GM18520 (cell line): ENCODE measurements at regions not wholly inside any gene's neighbourhood (a gene's known extent, or its start where the extent isn't known, plus 50 kb on each side); places are given as distances from the start of the nearest gene placed in this dataset.
A peak's percentile ranks its signal among the peaks of the same experiment; 100 is the strongest.

Experiments
- ATAC-seq: cut with Tn5 transposase; IDR thresholded peaks from one replicate; pipeline ENCODE4 v1.9.1; 2021; ENCODE audit not compliant: unreplicated experiment

DNA sequence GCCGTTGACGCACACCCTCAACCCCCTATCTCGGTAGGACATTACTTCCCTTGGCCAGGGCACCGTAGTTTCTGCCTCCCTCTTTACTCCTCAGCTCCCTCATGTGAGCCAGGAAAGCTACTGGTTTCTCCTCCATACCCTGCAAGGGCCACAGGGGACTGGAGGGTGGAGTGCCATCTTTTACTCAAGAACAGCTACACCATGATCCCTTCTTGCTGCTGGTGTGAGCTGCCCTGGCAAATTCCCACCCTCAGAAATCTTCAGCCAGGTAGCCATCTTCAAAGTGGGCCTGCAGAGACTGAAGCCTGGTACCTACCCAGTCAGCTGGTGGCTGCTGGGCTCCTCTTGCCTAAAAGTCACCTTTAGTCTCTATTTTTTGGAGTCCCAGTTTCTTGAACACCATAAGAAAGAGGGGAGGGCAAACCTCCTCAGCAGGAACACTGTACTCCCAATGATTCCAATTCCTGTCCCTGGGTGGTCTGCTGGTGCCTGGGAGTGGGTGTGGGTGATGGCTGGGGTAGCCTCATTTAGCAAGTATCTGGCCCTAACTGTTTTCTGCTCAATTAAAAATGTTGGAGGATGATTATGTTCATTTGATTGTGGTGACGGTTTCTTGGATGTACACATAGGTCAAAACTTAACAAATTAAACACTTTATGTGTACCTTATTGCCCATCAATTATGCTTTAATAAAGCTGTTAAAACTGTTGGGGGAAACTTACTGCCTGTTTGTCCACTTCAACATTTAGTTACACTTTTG is 105.0 kb upstream of the NPY start:
- ATAC-seq: no peak

DNA sequence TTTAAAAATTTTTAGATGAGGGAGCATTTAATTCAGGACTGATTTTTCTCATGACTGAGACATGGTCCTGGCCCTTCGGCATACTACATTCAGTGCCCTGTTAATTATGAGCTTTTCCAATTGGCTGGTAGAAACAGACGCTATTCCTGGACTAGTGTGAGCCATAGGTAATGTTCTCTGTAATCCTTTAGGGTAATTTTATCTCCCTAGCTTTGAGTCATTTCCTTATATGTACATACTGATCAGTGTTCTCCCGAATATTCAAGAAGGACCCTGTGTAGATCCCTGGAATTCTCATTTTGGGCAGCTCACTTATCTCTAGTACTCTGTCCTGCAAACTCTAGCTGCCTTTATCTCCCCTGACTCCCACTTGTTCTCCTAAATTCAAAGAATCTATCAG is 92.6 kb upstream of the NPY start:
- ATAC-seq: no peak

DNA sequence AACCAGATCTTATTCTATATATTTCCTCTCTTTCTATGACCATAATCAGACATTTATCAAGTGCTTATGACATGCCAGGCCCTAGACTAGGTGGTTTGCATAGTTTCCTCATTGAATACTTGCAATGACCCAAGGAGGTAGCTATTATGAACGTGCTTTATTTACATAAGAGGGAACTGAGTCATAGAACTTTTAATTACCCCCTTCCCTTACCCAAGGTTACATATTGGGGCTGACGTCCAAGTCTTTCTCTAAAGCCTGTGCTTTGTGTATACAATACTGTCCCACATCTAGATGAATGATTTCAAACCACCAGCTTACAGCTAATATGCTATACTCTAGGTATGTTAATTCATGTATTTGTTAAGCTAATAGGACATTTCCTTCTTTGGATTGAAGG is 91.9 kb upstream of the NPY start:
- ATAC-seq: no peak

DNA sequence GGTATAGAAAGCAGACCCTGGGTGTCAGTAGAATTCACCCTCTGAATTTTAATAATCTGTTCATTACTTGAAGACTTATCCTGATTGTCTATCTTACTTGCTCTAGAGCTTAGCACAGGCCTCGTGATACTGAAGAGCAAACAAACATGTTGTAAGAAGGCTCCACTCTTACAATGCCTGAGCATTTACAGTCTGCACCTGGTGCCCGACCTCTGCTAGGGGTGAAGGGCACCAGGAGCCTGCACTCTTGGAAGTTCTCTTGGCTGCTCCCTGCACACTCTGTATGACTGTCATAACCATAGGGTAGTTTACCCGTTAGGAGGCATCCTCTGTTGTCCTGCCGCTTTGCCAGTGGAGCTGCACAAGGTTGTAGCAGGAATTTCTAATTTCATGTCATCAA is 91.3 kb upstream of the NPY start:
- no peak for ATAC-seq

DNA sequence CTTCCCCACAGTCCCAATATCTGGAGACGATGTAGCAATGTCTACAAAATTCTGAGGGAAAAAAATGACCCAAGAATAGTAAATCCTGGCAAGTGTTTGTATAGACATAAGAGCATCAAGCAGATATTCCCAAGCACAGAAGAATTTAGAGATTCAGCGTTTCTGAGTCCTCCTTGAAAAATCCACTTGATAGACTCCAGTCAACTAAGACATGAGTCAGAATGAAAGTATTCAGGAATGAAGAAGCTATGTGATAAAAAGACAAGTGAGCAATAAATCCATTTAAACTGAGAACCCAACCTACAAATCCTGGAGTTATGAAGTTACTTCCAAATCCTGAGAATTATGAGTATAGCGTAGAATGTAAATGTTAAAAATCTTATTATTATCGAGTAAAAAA is 86.1 kb upstream of the NPY start:
- no peak for ATAC-seq

DNA sequence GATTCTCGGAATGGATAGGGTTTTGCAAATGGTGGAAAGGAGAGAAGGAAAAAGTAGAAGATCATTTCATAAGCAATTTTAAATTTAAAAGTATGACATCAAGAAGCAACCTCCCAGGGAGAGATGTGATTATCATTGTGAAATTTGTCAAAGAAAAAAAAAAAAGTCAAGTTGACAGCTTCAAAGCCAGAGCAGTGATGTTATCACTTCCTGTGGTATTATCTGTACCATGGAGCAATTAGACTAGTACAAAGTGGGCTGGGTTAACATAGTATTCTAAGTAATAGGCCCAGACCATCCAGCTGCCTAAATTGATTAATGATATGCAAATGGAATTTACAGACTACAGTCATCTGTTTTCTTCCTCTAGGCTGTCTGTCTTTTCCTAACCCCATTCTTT is 84.0 kb upstream of the NPY start:
- ATAC-seq: no peak

DNA sequence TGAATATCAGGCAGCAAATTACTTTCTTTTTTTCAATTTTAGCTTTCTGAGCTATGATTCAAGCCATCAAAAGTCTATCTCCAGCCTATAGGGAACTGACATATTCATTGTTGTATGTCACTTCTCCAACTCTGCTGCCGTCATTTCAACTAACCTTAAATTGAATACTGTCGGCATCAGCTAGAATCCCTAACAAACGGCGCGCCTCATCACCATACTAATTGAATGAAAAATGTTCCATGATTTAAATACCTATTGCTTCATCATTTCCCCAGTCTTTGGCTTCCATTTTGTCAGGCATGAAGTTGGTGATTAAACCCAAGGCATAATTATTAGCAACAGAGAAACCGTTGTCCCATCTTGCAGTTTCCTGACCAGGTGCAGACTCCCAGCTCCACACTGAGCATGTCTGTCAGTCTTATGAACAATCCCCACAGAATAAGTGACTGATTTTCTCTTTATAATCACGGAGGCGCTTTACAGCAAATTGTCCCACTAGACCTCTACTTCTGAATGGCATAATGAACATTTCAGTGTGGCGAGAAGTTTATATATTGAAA is 83.5 kb upstream of the NPY start:
- ATAC-seq: no peak

DNA sequence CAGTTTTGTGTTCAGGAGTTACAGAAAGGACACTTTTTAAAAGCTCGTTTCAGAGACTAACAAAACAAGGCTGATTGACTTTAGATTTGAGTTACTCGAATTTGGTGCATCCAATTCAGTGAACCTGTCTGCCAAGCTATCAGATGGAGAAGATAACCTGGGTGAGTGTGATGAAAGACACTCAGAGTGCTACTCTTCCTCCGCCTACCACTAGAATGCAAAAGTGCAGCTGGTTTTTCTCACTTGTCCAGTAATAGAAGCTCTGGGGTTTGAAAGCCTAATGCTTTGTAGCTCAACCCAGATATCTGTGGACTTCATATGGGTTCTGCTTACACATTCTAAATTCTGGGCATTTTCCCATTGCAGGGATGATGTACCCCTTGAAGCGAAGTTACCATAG is 82.8 kb upstream of the NPY start:
- ATAC-seq: no peak

DNA sequence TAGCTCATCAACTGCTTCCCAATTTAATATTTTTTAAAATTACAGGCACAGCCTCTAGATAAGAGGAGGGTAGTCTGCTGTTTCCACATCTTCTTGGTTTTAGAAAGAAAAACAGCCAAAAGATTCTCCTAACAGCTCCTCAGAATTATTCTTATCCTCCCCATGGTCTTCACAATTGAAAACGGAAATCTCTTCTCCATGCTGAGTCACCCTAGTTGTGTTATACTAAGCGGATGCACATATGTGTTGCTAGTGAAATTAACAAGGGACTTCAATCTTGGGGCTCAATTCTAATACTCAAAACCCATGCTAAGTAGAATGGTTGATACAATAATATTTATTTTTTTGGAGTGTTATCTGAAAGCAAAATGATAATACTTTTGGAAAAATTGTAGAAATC is 71.9 kb upstream of the NPY start:
- ATAC-seq: no peak

DNA sequence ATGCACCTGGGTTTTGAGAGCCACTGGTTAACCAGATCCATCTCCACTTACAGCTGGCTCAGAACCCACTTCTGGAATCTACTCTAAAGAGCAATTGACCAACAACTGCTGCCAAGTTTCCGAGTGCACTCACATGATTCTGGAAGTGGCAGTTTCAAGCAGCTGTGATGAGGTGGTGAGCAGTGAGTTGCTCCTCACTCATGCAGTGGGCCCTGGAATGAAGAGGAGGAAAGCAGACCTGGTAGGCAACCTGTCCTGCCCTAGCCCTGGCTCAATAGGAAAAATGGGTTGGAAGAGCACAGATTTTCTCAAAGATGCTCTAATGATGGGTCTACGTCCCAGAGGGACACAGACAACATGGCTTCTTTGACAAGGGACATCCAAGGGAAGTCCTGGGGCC is 70.7 kb upstream of the NPY start:
- no peak for ATAC-seq

DNA sequence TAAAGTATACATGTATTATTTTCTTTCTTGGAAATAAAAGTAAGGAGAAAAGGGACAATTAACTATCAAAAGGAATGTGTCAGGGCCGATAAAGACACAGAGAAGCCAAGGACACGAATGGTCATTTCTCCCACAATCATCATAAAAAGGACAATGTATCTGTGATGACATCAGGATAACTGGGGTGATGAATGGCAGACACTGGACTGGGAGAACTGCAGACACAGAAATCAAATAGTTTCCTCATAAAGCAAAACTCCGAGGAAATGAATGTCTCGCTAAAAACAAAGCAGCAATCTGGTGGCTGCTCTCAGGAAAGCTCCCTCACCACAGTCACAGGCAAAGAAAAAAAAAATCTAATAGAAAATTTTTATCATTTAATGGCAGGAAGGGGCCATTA is 69.3 kb upstream of the NPY start:
- ATAC-seq: no peak

DNA sequence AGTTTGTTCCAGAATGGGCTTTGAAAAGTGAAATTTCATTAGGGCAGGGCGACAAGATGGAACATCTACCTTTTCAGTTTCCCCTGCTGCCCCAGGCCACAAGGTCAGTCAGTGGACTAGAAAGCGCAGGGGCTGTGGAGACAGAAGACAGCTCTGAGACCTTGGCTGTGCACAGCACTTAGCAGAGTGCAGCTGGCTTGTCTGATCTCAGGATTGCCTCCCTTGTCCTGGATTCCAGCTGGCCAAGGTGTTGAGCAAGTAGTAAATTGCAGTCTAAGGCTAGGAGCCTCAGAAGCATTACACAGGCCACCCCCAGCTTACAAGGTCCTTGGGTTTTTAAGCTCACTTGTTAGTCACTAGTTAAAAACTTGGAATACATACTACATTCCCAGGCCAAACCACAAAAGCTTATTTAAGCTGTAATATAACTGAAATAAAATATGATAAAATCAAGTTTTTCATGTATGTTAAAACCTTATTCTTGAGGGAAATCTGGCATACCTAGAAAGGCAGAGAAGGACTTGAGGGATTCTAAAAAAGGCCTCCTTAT is 67.3 kb upstream of the NPY start:
- ATAC-seq: no peak

DNA sequence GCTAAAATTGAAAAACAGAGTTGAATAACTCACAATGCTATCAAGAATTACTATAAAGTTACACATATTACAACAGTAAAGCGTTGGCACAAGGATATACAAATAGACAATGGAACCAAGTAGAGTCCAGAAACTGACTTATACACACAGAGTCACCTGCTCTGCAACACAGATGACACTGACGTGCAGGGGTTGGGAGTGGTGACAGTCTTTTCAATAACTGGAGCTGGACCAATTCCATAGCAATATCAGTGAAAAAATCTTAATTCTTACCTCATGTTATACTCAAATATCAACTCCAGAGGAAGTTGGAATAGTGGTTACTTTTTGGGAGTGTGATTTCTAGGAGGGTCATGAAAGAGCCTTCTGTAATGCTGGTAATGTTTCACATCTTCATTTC is 62.5 kb upstream of the NPY start:
- no peak for ATAC-seq

DNA sequence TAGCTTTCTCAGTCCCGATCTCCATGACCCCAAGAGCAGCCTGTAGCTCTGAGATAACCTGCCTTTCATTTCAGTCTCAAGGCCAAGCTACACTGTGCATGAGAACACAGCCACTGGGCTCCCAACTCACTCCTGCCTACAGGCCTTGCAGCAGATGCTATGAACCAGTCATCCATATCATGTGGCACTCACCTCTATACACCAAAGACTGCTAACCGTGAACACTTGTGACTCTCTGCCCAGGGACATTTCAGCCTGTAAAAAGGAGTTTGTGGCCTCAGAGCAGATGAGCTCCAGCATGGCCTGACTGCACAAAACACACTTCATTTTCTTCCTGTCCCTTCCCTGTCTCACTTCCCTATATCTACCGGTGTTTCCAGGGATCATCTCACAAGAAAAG is 56.9 kb upstream of the NPY start:
- ATAC-seq: peak; percentile 16

DNA sequence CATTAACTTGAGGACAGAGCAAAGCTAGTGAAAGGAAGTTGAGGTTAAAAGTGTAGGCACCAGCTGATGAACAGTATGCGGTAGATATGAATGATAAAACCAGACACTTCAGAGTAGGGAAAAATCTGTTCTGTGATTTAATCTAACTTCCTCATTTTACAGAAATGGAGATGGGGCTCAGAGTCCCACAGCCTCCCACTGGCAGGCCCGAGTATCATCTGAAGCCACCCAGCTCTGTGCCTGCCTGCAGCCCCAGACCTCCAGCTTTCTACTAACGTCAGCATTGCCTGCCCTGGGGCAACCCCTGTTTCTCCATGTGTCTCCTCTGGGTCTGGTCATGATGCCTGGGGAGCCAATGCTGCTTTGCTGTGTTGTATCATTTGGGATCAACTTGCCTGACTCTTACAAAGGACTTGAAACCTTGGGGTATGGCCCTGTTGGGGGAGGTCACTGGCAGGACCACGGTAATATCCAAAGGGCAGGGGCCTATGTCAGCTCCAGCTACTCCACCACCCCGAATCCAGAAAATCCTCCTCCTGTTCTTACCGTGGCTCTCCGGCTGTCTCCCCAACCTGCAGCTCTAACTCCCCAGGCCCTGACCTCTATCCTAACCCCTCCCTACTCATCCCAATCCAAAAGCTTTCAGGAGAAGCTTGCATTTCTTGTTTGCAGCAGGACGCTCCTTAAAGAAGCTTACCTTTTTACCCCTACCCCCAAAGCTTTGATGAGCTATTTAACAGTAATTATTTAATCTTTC is 56.2 kb upstream of the NPY start:
- peak; percentile 90 for ATAC-seq

DNA sequence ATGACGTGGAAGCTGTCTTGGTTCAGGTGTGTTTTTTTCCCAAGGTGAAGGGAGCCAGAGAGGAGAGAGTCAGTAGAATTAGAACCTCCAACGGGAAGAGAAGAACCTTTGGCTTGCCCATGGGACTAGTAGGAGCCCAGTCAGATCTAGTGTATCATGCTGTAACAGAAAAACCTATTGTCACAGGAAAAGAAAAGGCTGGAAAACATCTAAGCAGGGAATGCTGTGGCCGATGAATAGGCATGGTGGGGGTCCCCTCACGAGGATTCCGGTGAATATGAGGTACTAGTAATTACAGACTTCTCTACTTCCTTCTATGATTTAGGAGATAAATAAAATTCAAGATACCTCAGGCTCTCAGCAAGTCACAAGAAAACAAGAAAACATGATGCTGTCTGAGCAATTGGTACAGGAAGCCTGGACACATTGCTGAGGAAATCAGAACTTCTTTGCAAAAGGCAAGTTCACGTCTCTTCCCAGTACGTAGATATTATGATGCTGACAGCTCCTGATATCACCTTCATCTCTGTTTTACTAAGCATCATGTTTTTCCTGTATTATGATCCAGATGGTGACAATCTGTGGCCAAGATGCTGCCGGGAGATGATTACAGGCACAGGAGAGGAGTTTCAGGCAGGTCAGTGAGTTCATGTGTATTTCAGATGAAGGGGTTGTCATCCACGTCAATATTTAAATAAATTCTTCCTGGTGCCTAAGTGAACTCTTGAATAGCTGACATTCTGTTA is 54.3 kb upstream of the NPY start:
- no peak for ATAC-seq

DNA sequence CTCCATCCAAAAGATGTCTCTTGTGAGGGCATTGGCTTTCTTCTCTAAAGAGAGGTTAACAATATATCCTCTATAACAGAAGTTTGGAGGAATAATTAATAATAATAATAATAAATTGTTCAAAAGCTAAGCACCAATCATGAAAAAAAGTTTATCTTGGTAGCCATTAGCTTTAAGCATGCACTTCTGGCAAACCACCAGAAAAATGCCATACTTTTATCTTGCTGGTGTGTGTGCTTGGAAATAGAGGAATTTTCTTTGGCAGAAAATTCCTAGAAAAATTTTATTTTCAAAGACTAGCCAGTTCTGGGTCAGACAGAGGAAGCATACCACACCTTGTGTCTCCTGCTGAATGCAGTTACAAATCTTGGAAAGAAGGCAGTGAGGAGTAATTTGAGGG is 52.5 kb upstream of the NPY start:
- no peak for ATAC-seq

DNA sequence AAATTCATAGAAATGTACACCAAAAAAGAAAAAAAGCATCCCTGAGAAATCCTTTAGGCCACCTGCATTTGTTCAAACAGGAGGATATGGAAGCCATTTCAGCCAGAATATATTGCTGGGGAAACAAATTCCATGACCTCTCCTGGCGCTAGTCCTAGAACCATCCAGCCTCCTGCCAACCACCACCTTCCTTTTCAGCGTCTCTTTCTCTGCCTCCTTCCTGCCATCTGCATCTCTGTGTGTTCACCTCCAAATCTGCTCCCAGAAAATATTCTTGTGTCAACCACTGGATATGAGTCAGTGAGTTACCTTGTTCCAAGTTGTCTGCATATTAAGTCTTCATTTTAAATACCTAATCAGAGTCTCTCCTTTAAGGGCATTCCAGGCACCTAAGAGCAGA is 50.6 kb upstream of the NPY start:
- ATAC-seq: no peak
